ENCODE measurements at regions not wholly inside any gene's neighbourhood (a gene's known extent, or its start where the extent isn't known, plus 50 kb on each side); places are given as distances from the start of the nearest gene placed in this dataset.

GRCh38 chr2:217326238-217327022 lies 466.6 kb upstream of the TNP1 start:
- no peak overlapping the region for H3K9ac ChIP-seq (ENCODE audit: low read length in 5 of 5)
- peak overlapping the region; percentile 44 for H3K27ac ChIP-seq (ENCODE audit: low read depth, low read length)
- no peak overlapping the region for H3K4me3 ChIP-seq (ENCODE audit: low read depth in 1 of 5, low read length in 5 of 5)
- H3K4me1 ChIP-seq (ENCODE audit: control insufficient read depth in 5 of 5, insufficient read depth in 5 of 5, low read length in 5 of 5) = peaks cover 0 to 35% (median 10%) of the 10 kb centered on the region in 5 donors
- H3K27me3 ChIP-seq (ENCODE audit: control insufficient read depth in 5 of 5, insufficient read depth in 4 of 5, low read length in 5 of 5) = no peaks in the 10 kb centered on the region
- peaks cover 0 to 4% (median 3%) of the 10 kb centered on the region in 5 donors for H3K9me3 ChIP-seq (ENCODE audit: control insufficient read depth in 5 of 5, low read length in 5 of 5)
- no peaks in the 10 kb centered on the region for H3K36me3 ChIP-seq (ENCODE audit: control insufficient read depth in 5 of 5, insufficient read depth in 5 of 5, low read length in 5 of 5)

GRCh38 chr2:217325816-217326215 lies 466.0 kb upstream of the TNP1 start:
- H3K27ac ChIP-seq (ENCODE audit: low read depth, low read length) = peak overlapping the region; percentile 44
- H3K9ac ChIP-seq (ENCODE audit: low read length in 5 of 5) = no peak overlapping the region
- no peaks in the 10 kb centered on the region for H3K36me3 ChIP-seq (ENCODE audit: control insufficient read depth in 5 of 5, insufficient read depth in 5 of 5, low read length in 5 of 5)
- peaks cover 0 to 4% (median 3%) of the 10 kb centered on the region in 5 donors for H3K9me3 ChIP-seq (ENCODE audit: control insufficient read depth in 5 of 5, low read length in 5 of 5)
- no peaks in the 10 kb centered on the region for H3K27me3 ChIP-seq (ENCODE audit: control insufficient read depth in 5 of 5, insufficient read depth in 4 of 5, low read length in 5 of 5)
- no peak overlapping the region for H3K4me3 ChIP-seq (ENCODE audit: low read depth in 1 of 5, low read length in 5 of 5)
- H3K4me1 ChIP-seq (ENCODE audit: control insufficient read depth in 5 of 5, insufficient read depth in 5 of 5, low read length in 5 of 5) = peaks cover 0 to 29% (median 4%) of the 10 kb centered on the region in 5 donors

GRCh38 chr2:217325251-217325650 lies 465.4 kb upstream of the TNP1 start:
- H3K4me3 ChIP-seq (ENCODE audit: low read depth in 1 of 5, low read length in 5 of 5) = no peak overlapping the region
- H3K27me3 ChIP-seq (ENCODE audit: control insufficient read depth in 5 of 5, insufficient read depth in 4 of 5, low read length in 5 of 5) = no peaks in the 10 kb centered on the region
- H3K9ac ChIP-seq (ENCODE audit: low read length in 5 of 5) = no peak overlapping the region
- no peaks in the 10 kb centered on the region for H3K36me3 ChIP-seq (ENCODE audit: control insufficient read depth in 5 of 5, insufficient read depth in 5 of 5, low read length in 5 of 5)
- peaks cover 0 to 4% (median 3%) of the 10 kb centered on the region in 5 donors for H3K9me3 ChIP-seq (ENCODE audit: control insufficient read depth in 5 of 5, low read length in 5 of 5)
- H3K27ac ChIP-seq (ENCODE audit: low read depth, low read length) = no peak overlapping the region
- peaks cover 0 to 29% (median 3%) of the 10 kb centered on the region in 5 donors for H3K4me1 ChIP-seq (ENCODE audit: control insufficient read depth in 5 of 5, insufficient read depth in 5 of 5, low read length in 5 of 5)

GRCh38 chr2:217316743-217317142 lies 456.9 kb upstream of the TNP1 start:
- Histone ChIP-seq H3K27ac (ENCODE audit: low read depth, low read length) (no peak overlapping the region), H3K27me3 (ENCODE audit: control insufficient read depth in 5 of 5, insufficient read depth in 4 of 5, low read length in 5 of 5) (peaks cover 0 to 7% (median 0%) of the 10 kb centered on the region in 5 donors), H3K4me3 (ENCODE audit: low read depth in 1 of 5, low read length in 5 of 5) (no peak overlapping the region), H3K9ac (ENCODE audit: low read length in 5 of 5) (no peak overlapping the region), H3K4me1 (ENCODE audit: control insufficient read depth in 5 of 5, insufficient read depth in 5 of 5, low read length in 5 of 5) (peaks cover 0 to 4% (median 0%) of the 10 kb centered on the region in 5 donors), H3K36me3 (ENCODE audit: control insufficient read depth in 5 of 5, insufficient read depth in 5 of 5, low read length in 5 of 5) (peaks cover 0 to 2% (median 0%) of the 10 kb centered on the region in 5 donors), H3K9me3 (ENCODE audit: control insufficient read depth in 5 of 5, low read length in 5 of 5) (peaks cover 0 to 8% (median 4%) of the 10 kb centered on the region in 5 donors)

- peaks cover 0 to 7% (median 0%) of the 10 kb centered on the region in 5 donors for H3K27me3 ChIP-seq (ENCODE audit: control insufficient read depth in 5 of 5, insufficient read depth in 4 of 5, low read length in 5 of 5)
- H3K4me1 ChIP-seq (ENCODE audit: control insufficient read depth in 5 of 5, insufficient read depth in 5 of 5, low read length in 5 of 5) = peaks cover 0 to 4% (median 0%) of the 10 kb centered on the region in 5 donors
- H3K27ac ChIP-seq (ENCODE audit: low read depth, low read length) = no peak overlapping the region
- H3K4me3 ChIP-seq (ENCODE audit: low read depth in 1 of 5, low read length in 5 of 5) = no peak overlapping the region
- H3K9ac ChIP-seq (ENCODE audit: low read length in 5 of 5) = no peak overlapping the region
- H3K36me3 ChIP-seq (ENCODE audit: control insufficient read depth in 5 of 5, insufficient read depth in 5 of 5, low read length in 5 of 5) = peaks cover 0 to 2% (median 0%) of the 10 kb centered on the region in 5 donors
- H3K9me3 ChIP-seq (ENCODE audit: control insufficient read depth in 5 of 5, low read length in 5 of 5) = peaks cover 0 to 8% (median 4%) of the 10 kb centered on the region in 5 donors
Observed at GRCh38 chr2:217314021-217314460, 454.2 kb upstream of the TNP1 start.

- Histone ChIP-seq H3K27me3 (ENCODE audit: control insufficient read depth in 5 of 5, insufficient read depth in 4 of 5, low read length in 5 of 5) (peaks cover 0 to 7% (median 0%) of the 10 kb centered on the region in 5 donors), H3K9me3 (ENCODE audit: control insufficient read depth in 5 of 5, low read length in 5 of 5) (peaks cover 0 to 8% (median 4%) of the 10 kb centered on the region in 5 donors), H3K4me3 (ENCODE audit: low read depth in 1 of 5, low read length in 5 of 5) (no peak overlapping the region), H3K36me3 (ENCODE audit: control insufficient read depth in 5 of 5, insufficient read depth in 5 of 5, low read length in 5 of 5) (peaks cover 0 to 2% (median 0%) of the 10 kb centered on the region in 5 donors), H3K9ac (ENCODE audit: low read length in 5 of 5) (no peak overlapping the region), H3K4me1 (ENCODE audit: control insufficient read depth in 5 of 5, insufficient read depth in 5 of 5, low read length in 5 of 5) (peaks cover 0 to 4% (median 0%) of the 10 kb centered on the region in 5 donors), H3K27ac (ENCODE audit: low read depth, low read length) (no peak overlapping the region)
Observed at GRCh38 chr2:217313386-217313785, 453.5 kb upstream of the TNP1 start.

- Histone ChIP-seq H3K9ac (ENCODE audit: low read length in 5 of 5) (no peak overlapping the region), H3K27me3 (ENCODE audit: control insufficient read depth in 5 of 5, insufficient read depth in 4 of 5, low read length in 5 of 5) (no peaks in the 10 kb centered on the region), H3K4me3 (ENCODE audit: low read depth in 1 of 5, low read length in 5 of 5) (no peak overlapping the region), H3K4me1 (ENCODE audit: control insufficient read depth in 5 of 5, insufficient read depth in 5 of 5, low read length in 5 of 5) (no peaks in the 10 kb centered on the region), H3K27ac (ENCODE audit: low read depth, low read length) (no peak overlapping the region), H3K36me3 (ENCODE audit: control insufficient read depth in 5 of 5, insufficient read depth in 5 of 5, low read length in 5 of 5) (no peaks in the 10 kb centered on the region), H3K9me3 (ENCODE audit: control insufficient read depth in 5 of 5, low read length in 5 of 5) (no peaks in the 10 kb centered on the region)
Observed at GRCh38 chr2:217309056-217309455, 449.2 kb upstream of the TNP1 start.

- Histone ChIP-seq H3K27me3 (ENCODE audit: control insufficient read depth in 5 of 5, insufficient read depth in 4 of 5, low read length in 5 of 5) (no peaks in the 10 kb centered on the region), H3K4me1 (ENCODE audit: control insufficient read depth in 5 of 5, insufficient read depth in 5 of 5, low read length in 5 of 5) (no peaks in the 10 kb centered on the region), H3K4me3 (ENCODE audit: low read depth in 1 of 5, low read length in 5 of 5) (no peak overlapping the region), H3K9ac (ENCODE audit: low read length in 5 of 5) (no peak overlapping the region), H3K36me3 (ENCODE audit: control insufficient read depth in 5 of 5, insufficient read depth in 5 of 5, low read length in 5 of 5) (no peaks in the 10 kb centered on the region), H3K27ac (ENCODE audit: low read depth, low read length) (no peak overlapping the region), H3K9me3 (ENCODE audit: control insufficient read depth in 5 of 5, low read length in 5 of 5) (no peaks in the 10 kb centered on the region)
Observed at GRCh38 chr2:217307023-217307422, 447.2 kb upstream of the TNP1 start.

- no peak overlapping the region for H3K27ac ChIP-seq (ENCODE audit: low read depth, low read length)
- no peak overlapping the region for H3K4me3 ChIP-seq (ENCODE audit: low read depth in 1 of 5, low read length in 5 of 5)
- no peaks in the 10 kb centered on the region for H3K9me3 ChIP-seq (ENCODE audit: control insufficient read depth in 5 of 5, low read length in 5 of 5)
- H3K9ac ChIP-seq (ENCODE audit: low read length in 5 of 5) = no peak overlapping the region
- no peaks in the 10 kb centered on the region for H3K27me3 ChIP-seq (ENCODE audit: control insufficient read depth in 5 of 5, insufficient read depth in 4 of 5, low read length in 5 of 5)
- no peaks in the 10 kb centered on the region for H3K36me3 ChIP-seq (ENCODE audit: control insufficient read depth in 5 of 5, insufficient read depth in 5 of 5, low read length in 5 of 5)
- H3K4me1 ChIP-seq (ENCODE audit: control insufficient read depth in 5 of 5, insufficient read depth in 5 of 5, low read length in 5 of 5) = peaks cover 0 to 6% (median 0%) of the 10 kb centered on the region in 5 donors
Observed at GRCh38 chr2:217305882-217306281, 446.0 kb upstream of the TNP1 start.

GRCh38 chr2:217304582-217304981 lies 444.7 kb upstream of the TNP1 start:
- H3K4me3 ChIP-seq (ENCODE audit: low read depth in 1 of 5, low read length in 5 of 5) = no peak overlapping the region

More at GRCh38 chr2:217304582-217304981, 444.7 kb upstream of the TNP1 start:
- Histone ChIP-seq H3K36me3 (ENCODE audit: control insufficient read depth in 5 of 5, insufficient read depth in 5 of 5, low read length in 5 of 5) (no peaks in the 10 kb centered on the region), H3K27me3 (ENCODE audit: control insufficient read depth in 5 of 5, insufficient read depth in 4 of 5, low read length in 5 of 5) (no peaks in the 10 kb centered on the region), H3K9me3 (ENCODE audit: control insufficient read depth in 5 of 5, low read length in 5 of 5) (no peaks in the 10 kb centered on the region), H3K9ac (ENCODE audit: low read length in 5 of 5) (no peak overlapping the region), H3K4me1 (ENCODE audit: control insufficient read depth in 5 of 5, insufficient read depth in 5 of 5, low read length in 5 of 5) (peaks cover 0 to 7% (median 0%) of the 10 kb centered on the region in 5 donors), H3K27ac (ENCODE audit: low read depth, low read length) (no peak overlapping the region)
